CD14-positive monocyte (primary cell): ENCODE measurements at regions not wholly inside any gene's neighbourhood (a gene's known extent, or its start where the extent isn't known, plus 50 kb on each side); places are given as distances from the start of the nearest gene placed in this dataset.

Source experiments
- DNase-seq, 3 donors: peaks; one replicate each; pipeline ENCODE4 v3.0.0-alpha.2; 2011 to 2022
- H2AFZ ChIP-seq: 2 replicates; pipeline ENCODE4 v1.6.0; 2012; ENCODE audit warnings: mild to moderate bottlenecking, low read depth, low read length, inconsistent platforms; ENCODE audit not compliant: insufficient read depth, poor library complexity, severe bottlenecking
- H3K27ac ChIP-seq, 2 donors: 1 replicate in 1 of 2; 2 replicates in 1 of 2; pipeline ENCODE4 v1.5.1; 2012 to 2013; ENCODE audit warnings: low read length in 2 of 2, control low read depth in 1 of 2, inconsistent platforms in 1 of 2, low read depth in 1 of 2, mild to moderate bottlenecking in 1 of 2
- H3K27me3 ChIP-seq, 2 donors: one replicate each; pipeline versions ENCODE4 v1.6.0 to v1.6.1; 2011 to 2013; ENCODE audit warnings: low read length in 2 of 2; ENCODE audit not compliant: control insufficient read depth in 2 of 2, insufficient read depth in 2 of 2
- H3K36me3 ChIP-seq, 2 donors: replicated peaks in 1 of 2; 1 replicate in 1 of 2; 2 replicates in 1 of 2; pipeline versions ENCODE4 v1.5.1 to v1.6.1; 2012 to 2013; ENCODE audit warnings: low read length in 2 of 2, control low read depth in 1 of 2, inconsistent platforms in 1 of 2, mild to moderate bottlenecking in 1 of 2; ENCODE audit not compliant: insufficient read depth in 2 of 2, control insufficient read depth in 1 of 2
- H3K4me1 ChIP-seq, 2 donors: 1 replicate in 1 of 2; 2 replicates in 1 of 2; pipeline versions ENCODE4 v1.5.1 to v1.6.1; 2012 to 2013; ENCODE audit warnings: low read length in 2 of 2, control low read depth in 1 of 2, inconsistent platforms in 1 of 2, mild to moderate bottlenecking in 1 of 2, moderate library complexity in 1 of 2; ENCODE audit not compliant: insufficient read depth in 2 of 2, control insufficient read depth in 1 of 2
- H3K4me2 ChIP-seq: replicated peaks from 2 replicates; pipeline ENCODE3; 2012; ENCODE audit warnings: low read length, moderate library complexity, mild to moderate bottlenecking; ENCODE audit not compliant: poor library complexity, severe bottlenecking; ENCODE audit errors: extremely low read depth
- H3K4me3 ChIP-seq, 3 experiments: fragments of 200-600 bp in 1 of 3; sonication (generic) in 1 of 3; replicated peaks in 1 of 3; 1 replicate in 2 of 3; 2 replicates in 1 of 3; pipeline ENCODE4 v1.5.1; 2011 to 2013; ENCODE audit warnings: low read length in 3 of 3, mild to moderate bottlenecking in 3 of 3, control low read depth in 2 of 3, low read depth in 2 of 3, inconsistent platforms in 1 of 3, moderate library complexity in 1 of 3
- H3K79me2 ChIP-seq: 2 replicates; pipeline ENCODE4 v1.6.0; 2012; ENCODE audit warnings: mild to moderate bottlenecking, control low read depth, inconsistent platforms, low read length, moderate library complexity; ENCODE audit not compliant: insufficient read depth
- H3K9ac ChIP-seq: 2 replicates; pipeline ENCODE4 v1.6.0; 2017; ENCODE audit warnings: low read length, mild to moderate bottlenecking; ENCODE audit not compliant: insufficient read depth, poor library complexity, severe bottlenecking
- H3K9me3 ChIP-seq, 2 donors: replicated peaks in 1 of 2; 1 replicate in 1 of 2; 2 replicates in 1 of 2; pipeline versions ENCODE4 v1.5.1 to v1.6.1; 2012 to 2013; ENCODE audit warnings: low read length in 2 of 2, control low read depth in 1 of 2; ENCODE audit not compliant: control insufficient read depth in 1 of 2, insufficient read depth in 1 of 2
- H4K20me1 ChIP-seq: 2 replicates; pipeline ENCODE4 v1.6.0; 2012; ENCODE audit warnings: mild to moderate bottlenecking, low read length, control low read depth, moderate library complexity; ENCODE audit not compliant: insufficient read depth
- H3K27ac Mint-ChIP-seq, 7 donors: one replicate each; pipeline ENCODE4 v1.8.0; 2020; ENCODE audit warnings: mild to moderate bottlenecking in 7 of 7, mixed read lengths in 7 of 7, moderate library complexity in 6 of 7, inconsistent platforms in 2 of 7
- H3K27me3 Mint-ChIP-seq, 3 donors: one replicate each; pipeline ENCODE4 v1.8.0; 2021 to 2022; ENCODE audit warnings: low read depth in 3 of 3, mild to moderate bottlenecking in 3 of 3, mixed read lengths in 3 of 3, moderate library complexity in 3 of 3, inconsistent platforms in 1 of 3
- H3K36me3 Mint-ChIP-seq, 2 donors: one replicate each; pipeline ENCODE4 v1.8.0; 2020; ENCODE audit warnings: mixed read lengths in 2 of 2, inconsistent platforms in 1 of 2, mild to moderate bottlenecking in 1 of 2
- H3K4me1 Mint-ChIP-seq: one replicate; pipeline ENCODE4 v1.8.0; 2020; ENCODE audit warnings: mild to moderate bottlenecking, mixed read lengths
- H3K4me3 Mint-ChIP-seq, 2 donors: one replicate each; pipeline ENCODE4 v1.8.0; 2020; ENCODE audit warnings: mild to moderate bottlenecking in 2 of 2, mixed read lengths in 2 of 2, moderate library complexity in 1 of 2
- H3K9me3 Mint-ChIP-seq, 7 donors: one replicate each; pipeline ENCODE4 v1.8.0; 2020 to 2022; ENCODE audit warnings: mixed read lengths in 7 of 7, mild to moderate bottlenecking in 6 of 7, moderate library complexity in 6 of 7, inconsistent platforms in 2 of 7
- CTCF ChIP-seq: fragments of 200-600 bp; IDR thresholded peaks from one replicate; pipeline ENCODE4 v1.8.0; 2022; ENCODE audit warnings: antibody characterized with exemption, mild to moderate bottlenecking
- WGBS: methylation state at CpG from one replicate; pipeline ENCODE4 v1.1.5; 2013; ENCODE audit warnings: missing lambda C conversion rate; ENCODE audit not compliant: insufficient coverage; 5-methylcytosine and 5-hydroxymethylcytosine counted together
- intact Hi-C, 2 donors: fragments of 100-400 bp; cut with micrococcal nuclease; formaldehyde crosslinking; loops; one replicate each; pipeline versions ENCODE4 v1.15.0 to v1.15.1; 2023

DNA sequence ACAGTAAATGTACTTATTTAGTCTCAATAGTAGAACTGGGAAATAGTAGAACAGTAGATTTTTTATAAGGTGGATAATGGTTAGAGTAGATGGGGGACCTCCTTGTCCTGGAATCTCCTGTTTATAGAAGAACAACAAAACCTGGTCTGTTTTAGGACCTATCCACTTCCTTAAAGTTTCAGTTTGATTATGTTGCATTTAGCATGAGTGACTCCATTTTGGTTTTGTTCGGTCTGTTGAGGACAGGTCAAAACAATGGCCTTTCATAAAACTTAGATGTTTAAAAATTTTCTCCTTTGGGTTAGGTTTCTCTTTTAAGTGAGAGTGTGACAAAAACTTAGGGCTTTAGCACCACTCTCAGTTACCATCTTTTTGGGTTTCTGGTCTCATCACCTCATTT is 308.9 kb downstream of the BTG1 start:
- H3K36me3 Mint-ChIP-seq = no peaks in the 10 kb centered on the region
- Histone ChIP-seq H2AFZ (no peak overlapping the region), H3K36me3 (no peaks in the 10 kb centered on the region), H3K9ac (no peak overlapping the region), H3K4me1 (peaks cover 0 to 5% of the 10 kb centered on the region in 2 donors), H3K79me2 (no peaks in the 10 kb centered on the region), H4K20me1 (no peaks in the 10 kb centered on the region), H3K9me3 (no peaks in the 10 kb centered on the region), H3K27me3 (no peaks in the 10 kb centered on the region), H3K4me3 (no peak overlapping the region), H3K27ac (no peak overlapping the region), H3K4me2 (no peak overlapping the region)
- peaks cover 0 to 7% (median 3%) of the 10 kb centered on the region in 7 donors for H3K9me3 Mint-ChIP-seq
- H3K27me3 Mint-ChIP-seq = no peaks in the 10 kb centered on the region
- intact Hi-C loops = no loop called here
- no peak overlapping the region for H3K27ac Mint-ChIP-seq
- H3K4me3 Mint-ChIP-seq = no peak overlapping the region
- no CpG with 5 or more reads among the region's 1 CpG for WGBS
- no peak for DNase-seq
- TF ChIP-seq CTCF = no peak
- H3K4me1 Mint-ChIP-seq = peaks cover 5% of the 10 kb centered on the region

DNA sequence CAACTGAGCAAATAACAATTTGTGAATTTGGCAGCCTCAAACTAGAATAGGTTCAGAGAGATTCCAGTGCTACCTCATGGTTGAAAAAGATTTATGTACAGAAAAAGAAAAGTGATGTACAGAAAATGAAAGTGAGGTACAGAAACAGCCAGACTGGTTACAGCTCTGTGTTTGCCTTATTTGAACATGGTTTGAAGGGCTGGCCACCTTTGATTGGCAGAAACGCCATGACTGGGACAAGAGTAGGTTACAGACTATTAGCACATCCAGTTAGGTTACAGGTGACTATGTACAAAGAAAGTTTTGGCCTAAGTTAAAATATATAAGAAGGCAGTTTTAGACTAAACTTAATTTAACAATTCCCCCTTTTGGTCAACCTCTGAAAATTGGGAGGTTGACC is 309.4 kb downstream of the BTG1 start:
- TF ChIP-seq CTCF = no peak
- no peaks in the 10 kb centered on the region for H4K20me1 ChIP-seq
- no peaks in the 10 kb centered on the region for H3K9me3 ChIP-seq
- H3K27ac Mint-ChIP-seq = no peak overlapping the region
- DNase-seq = no peak
- H3K4me2 ChIP-seq = no peak overlapping the region
- intact Hi-C loops = no loop called here
- no peaks in the 10 kb centered on the region for H3K79me2 ChIP-seq
- peaks cover 0 to 7% (median 3%) of the 10 kb centered on the region in 7 donors for H3K9me3 Mint-ChIP-seq
- H3K4me3 Mint-ChIP-seq = no peak overlapping the region
- H3K4me1 Mint-ChIP-seq = peaks cover 5% of the 10 kb centered on the region
- no peaks in the 10 kb centered on the region for H3K27me3 ChIP-seq
- no peak overlapping the region for H2AFZ ChIP-seq
- no peaks in the 10 kb centered on the region for H3K27me3 Mint-ChIP-seq
- H3K36me3 ChIP-seq = no peaks in the 10 kb centered on the region
- H3K36me3 Mint-ChIP-seq = no peaks in the 10 kb centered on the region
- no peak overlapping the region for H3K9ac ChIP-seq
- no peak overlapping the region for H3K4me3 ChIP-seq
- WGBS = 100% methylated on average over 1 of the region's 1 CpG
- peaks cover 0 to 5% of the 10 kb centered on the region in 2 donors for H3K4me1 ChIP-seq
- no peak overlapping the region for H3K27ac ChIP-seq
